Umbilical cord (tissue), 1 donor: ENCODE measurements at regions not wholly inside any gene's neighbourhood (a gene's known extent, or its start where the extent isn't known, plus 50 kb on each side); places are given as distances from the start of the nearest gene placed in this dataset.
A peak's percentile ranks its signal among the peaks of the same experiment; 100 is the strongest.

Experiments
- DNase-seq: peaks from one replicate; pipeline ENCODE4 v3.0.0-alpha.2; 2015; ENCODE audit warnings: low spot score

DNA sequence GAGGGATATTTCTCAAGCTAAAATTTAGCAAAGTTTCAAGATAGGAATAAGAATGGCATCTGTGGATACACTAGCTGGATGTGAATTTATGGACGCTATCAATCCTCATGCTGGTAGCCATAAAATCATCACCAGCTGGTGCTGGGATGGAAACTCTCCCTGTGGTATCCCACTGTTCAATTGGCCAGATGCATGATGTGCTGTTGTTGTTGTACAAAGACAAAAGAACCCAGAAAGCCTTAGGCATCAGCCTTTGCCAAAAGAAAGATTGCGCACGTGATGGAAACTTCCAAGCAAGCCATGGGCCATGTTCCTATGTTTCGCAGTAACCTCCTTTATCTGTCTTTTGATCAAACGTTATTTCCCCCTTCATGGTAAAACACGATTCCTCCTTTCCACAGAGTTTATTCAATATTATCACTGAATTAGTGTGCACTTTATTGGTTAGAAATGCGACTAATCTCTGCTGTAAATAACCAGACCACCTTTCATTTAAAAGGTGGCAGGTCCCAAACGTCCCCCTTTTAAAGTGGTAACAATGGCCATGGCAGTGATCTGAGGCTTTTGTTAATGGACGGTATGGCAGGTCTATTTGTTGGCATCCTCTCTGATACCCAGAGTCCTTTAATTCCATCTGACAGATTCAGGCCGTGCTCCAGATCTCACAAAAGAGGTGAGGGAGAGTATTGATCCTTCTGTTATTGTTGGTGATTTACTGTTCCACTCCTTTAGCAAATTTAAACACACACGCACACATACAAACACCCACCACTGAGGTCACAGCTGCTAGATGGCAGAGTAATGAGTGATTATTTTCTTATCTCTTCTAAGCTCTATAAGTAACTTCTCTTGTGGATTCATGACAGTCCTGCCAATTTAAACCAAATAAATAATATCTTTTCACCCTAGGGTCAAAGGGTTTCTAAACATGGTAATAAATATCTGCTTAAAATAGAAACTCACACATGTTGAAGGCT, 291.2 kb upstream of the KCNMB2 start:
- DNase-seq, result peak; percentile 14

- DNase-seq, result no peak
Measured at GRCh38 chr3:178246004-178246403, 290.2 kb upstream of the KCNMB2 start.

DNA sequence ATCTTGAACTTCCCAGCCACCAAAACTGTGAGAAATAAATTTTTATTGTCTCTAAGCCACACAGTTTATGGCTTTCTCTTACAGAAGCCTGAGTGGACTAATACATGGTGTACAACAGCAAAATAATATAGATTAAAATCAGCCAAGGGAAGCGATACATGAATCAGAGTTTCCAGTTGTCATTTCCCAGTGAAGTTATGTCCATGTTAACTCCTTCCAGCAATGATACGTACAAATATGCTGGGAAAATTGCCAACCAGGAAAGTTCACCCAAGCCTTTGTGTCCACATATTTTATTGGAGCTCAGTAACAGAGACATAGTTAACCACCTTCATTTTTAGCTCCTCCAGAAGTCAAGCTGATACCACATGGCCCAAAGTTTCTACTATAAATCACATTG, 280.9 kb upstream of the KCNMB2 start:
- DNase-seq, result no peak

GRCh38 chr3:178257491-178257890, 278.7 kb upstream of the KCNMB2 start:
- no peak for DNase-seq

DNA sequence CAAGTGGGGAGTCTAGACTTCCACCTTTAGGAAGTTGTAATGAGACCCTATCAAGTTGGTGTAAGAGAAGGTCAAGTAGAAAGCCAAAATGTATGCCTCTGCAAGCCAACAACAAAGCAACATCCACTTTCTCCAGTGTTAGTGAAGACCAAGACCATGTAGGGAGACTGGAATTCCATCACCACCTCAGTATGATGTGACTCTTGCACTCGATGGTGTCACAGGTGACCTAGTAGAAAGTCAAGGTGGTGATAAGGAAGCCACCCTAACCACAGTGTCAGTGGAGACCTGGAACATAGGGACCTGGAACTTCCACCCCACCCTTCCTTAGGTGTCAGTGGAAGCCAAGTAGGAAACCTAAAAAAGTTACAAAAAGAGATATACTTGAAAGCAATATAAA, 278.1 kb upstream of the KCNMB2 start:
- DNase-seq, result no peak

DNA sequence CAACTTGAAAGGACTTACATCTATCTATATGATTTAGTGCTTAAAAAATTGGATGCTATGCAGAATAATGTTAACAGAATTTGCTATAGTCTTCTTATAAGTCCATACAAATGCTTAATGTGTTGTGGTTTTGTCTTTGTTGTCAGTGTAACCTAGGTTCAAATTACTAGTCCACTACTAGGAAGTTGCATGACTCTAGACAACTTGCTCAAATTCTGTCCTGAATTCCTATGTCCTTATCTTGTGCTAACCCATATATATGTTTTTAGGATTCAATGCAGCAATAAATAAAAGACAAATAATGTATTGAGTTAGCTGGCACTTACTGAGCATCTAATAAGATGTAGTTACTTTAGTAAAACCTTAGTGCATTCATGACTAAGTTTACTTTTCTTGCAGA, 276.5 kb upstream of the KCNMB2 start:
- DNase-seq, result no peak

DNA sequence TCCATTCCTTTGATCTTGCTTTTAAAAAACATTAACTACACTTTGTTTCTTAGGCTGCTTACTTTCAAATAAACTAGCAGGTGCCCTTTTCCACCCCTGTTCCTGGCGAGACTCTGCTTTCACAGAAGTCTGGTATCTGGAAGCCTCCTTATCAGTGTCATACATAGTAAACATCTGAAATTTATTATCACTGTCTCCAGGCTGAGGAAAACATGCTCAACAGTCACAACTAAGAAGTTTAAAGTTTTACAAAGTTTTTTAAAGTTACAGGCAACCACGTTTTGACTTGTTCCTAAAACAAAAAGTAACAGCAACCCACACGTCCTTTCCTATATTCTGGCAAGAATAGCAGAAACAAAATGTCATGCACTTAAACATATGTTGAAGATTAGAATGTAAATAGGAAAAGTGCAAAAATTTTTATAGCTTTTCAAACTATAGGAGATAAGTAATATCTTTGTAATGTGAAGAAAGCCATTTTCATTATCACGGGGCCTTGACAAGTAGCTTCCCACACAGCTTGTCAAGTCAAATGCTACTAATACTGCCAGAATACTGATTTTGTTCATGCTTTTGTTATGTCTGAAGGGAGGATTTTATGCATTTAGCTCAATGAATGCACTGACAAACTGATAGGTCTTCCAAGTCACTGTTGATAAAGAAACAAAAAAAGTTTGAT, 275.2 kb upstream of the KCNMB2 start:
- DNase-seq, result peak; percentile 73

GRCh38 chr3:178263236-178263916, 272.9 kb upstream of the KCNMB2 start:
- DNase-seq, result no peak

- DNase-seq, result no peak
Measured at GRCh38 chr3:178267158-178267844, 268.9 kb upstream of the KCNMB2 start.

DNA sequence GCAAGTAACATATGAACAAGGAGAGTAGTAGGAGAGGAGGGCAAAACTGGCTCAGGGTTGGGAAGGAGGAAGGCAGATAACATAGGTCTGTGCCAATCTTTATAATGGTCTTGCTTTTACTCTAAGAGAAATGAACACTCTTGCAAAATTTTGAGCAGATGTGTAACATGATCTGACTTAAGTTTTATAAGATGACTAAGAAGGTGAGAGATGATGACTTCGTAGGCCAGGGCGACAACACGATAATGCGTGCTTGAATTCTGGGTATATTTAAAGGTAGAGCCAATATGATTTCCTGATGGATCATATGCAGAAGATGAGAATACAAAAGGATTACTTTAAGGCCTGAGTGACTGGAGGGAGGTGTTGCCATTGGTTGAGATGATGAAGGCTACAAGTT, 265.4 kb upstream of the KCNMB2 start:
- no peak for DNase-seq

GRCh38 chr3:178271740-178272387, 264.4 kb upstream of the KCNMB2 start:
- DNase-seq, result no peak

DNA sequence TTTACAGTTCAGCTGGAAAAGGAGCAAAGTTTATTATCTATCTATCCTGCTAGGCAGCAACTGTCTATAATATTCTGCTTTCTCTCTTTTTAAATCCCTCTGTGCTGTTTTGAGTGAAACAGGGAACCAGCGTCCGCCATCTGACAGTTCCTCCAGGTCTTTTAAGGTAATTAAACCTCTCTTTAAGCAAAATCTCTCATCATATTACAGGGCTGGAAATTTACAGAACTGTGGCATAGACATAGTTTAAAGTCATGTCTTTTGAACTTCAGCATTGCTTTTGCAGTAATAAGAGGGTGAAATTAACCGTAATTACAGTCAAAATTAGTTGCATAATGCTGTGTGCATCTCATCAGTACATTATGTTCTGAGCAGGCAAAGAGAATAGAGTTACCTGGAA, 263.4 kb upstream of the KCNMB2 start:
- no peak for DNase-seq

- no peak for DNase-seq
Measured at GRCh38 chr3:178274711-178275110, 261.5 kb upstream of the KCNMB2 start.

DNA sequence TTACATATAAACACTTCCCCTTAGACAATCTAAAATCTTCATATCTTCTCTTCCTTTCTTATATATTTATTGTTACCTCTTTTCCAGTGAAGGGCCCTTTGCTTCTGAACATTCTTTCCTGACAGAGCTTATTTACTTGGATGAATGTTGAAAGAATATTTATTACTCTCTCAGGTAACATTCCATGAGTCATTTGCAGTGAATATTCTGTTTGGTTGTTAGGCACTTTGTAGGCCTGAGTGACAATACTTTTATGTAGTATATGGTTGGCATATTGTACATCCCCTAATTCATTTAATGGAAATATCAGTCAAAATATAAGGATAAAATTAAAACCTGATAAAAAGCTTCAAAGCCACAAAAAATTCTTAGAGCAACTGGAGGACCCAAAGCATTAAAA, 260.9 kb upstream of the KCNMB2 start:
- no peak for DNase-seq

DNA sequence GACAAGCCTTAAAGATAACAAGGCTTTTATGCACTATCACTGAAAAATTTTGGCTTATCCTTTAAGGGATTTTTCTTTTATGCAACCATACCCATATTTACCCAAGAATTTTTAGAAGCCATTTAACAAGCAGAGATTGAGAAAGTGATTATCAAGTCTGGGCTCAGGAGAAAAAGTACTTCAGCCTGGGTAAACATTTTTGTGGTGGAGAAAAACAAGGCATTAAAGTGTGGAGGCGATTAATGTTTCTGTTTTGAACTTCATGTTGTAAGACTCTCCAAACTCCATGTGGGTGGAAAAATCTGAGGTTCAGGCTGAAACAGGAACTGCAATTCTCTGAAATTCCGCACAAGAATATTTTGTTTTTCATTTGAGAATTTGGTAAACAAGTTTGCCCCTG, 260.4 kb upstream of the KCNMB2 start:
- peak; percentile 32 for DNase-seq

GRCh38 chr3:178277605-178278004, 258.6 kb upstream of the KCNMB2 start:
- no peak for DNase-seq

DNA sequence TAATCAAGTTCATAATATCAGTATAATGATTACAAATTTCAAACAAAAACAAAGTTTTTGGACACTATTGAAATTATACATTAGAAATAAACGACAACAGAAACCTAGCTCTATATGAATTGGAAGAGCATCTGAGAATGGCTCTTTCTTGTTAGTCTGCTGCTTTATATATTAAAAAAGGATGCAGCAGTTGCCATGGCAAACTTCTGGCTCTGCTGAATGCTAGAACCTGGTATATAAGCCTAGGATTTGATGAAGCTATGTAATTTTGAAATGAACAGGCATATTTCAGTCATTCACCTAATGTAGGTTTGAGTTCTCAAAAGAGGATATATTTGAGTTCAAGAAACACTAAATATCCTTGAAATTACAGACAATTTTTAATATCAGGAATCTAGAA, 252.7 kb upstream of the KCNMB2 start:
- no peak for DNase-seq

- no peak for DNase-seq
Measured at GRCh38 chr3:178284181-178284580, 252.1 kb upstream of the KCNMB2 start.

- no peak for DNase-seq
Measured at GRCh38 chr3:178288074-178288473, 248.2 kb upstream of the KCNMB2 start.

DNA sequence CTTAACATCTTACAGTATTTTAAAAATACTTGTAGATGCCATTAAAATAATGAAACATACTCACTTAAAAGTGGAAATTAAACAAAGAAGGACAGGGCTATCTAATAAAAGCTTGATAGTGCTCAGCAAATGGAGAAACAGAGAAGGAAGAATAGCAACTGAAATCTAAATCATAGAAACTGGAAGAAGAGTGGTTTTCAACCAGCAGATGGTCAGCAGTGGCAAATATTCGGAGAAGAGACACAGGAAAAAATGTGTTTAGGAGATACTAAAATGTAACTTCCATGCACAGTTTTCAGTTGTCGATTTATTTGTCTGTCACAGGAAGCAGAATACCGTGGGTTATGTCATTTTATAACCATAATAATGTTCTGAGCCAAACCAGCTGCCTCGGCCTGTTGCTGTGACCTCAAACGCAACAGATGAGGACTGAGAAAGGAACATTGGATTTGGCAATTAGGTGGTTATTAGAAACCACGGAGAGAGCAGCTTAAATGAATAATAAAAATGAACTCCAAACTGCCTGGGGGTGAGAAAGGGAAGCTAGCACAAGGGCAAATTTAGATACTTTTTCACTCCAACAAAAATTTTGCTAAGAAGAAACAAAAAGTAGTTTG, 246.6 kb upstream of the KCNMB2 start:
- no peak for DNase-seq
